Fibroblast of skin of scalp (primary cell): ENCODE measurements at regions not wholly inside any gene's neighbourhood (a gene's known extent, or its start where the extent isn't known, plus 50 kb on each side); places are given as distances from the start of the nearest gene placed in this dataset.
A peak's percentile ranks its signal among the peaks of the same experiment; 100 is the strongest.

ENCODE experiments used
- DNase-seq: peaks from one replicate; pipeline ENCODE4 v3.0.0-alpha.2; 2013

DNA sequence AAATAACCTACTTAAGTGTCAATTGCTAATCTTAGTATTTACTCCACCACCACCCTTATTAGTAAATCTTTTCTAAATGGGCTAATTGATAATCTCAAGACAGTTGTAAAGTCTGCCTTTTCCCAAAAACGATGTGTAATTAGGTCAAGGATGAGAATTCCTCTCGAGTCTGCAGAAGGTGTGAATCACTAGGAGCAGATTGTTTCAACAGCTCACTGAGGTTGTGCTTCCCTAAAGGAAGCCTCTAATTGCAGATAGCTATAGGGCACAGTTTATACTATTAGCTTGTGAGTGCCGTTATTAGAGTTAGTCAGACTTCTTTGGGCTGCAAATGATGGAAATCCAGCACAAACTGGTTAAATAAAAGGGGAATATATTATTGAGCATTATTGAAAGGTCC lies 84.9 kb downstream of the C11orf91 start:
- no peak for DNase-seq

GRCh38 chr11:33613404-33613803 lies 87.2 kb downstream of the C11orf91 start:
- no peak for DNase-seq

GRCh38 chr11:33610903-33611302 lies 89.7 kb downstream of the C11orf91 start:
- no peak for DNase-seq

GRCh38 chr11:33608386-33608785 lies 92.2 kb downstream of the C11orf91 start:
- no peak for DNase-seq

DNA sequence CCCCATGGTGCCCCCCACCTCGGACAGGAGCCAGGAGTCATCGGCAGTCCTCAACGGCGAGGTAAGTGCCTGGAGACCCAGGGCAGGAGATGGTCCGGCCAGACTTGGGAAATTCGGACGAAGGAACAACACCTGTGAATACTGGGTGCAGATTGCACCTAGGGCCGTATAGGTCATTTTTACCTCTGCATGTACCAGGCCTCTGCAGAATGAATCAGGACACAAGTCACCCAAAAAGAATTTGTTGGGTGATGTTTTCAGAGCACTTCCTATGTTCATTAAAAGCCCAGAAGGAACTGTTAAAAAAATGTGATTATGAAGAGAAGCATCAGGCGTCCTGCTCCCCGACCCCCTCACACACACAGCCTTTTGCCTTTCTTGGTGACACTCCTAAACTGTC lies 93.9 kb downstream of the C11orf91 start:
- no peak for DNase-seq

DNA sequence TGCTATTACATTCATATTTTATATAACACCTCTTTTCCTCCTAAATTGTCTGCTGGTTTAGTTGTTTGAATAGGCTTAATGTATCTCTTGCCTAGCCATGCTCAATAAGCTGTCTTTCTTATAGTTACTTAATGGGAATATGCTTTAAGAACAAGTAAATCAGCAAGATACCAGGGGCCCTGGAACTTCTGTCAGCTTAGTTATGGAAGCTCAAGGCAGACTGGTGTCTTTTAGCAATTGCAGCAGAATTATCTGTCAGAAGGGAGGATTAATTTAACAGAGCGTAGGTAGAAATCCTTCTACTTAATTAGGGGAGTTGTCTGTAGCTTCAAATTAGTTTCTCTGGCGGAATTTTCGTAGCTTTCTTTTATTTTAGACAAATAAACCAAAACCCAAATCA lies 94.9 kb downstream of the C11orf91 start:
- no peak for DNase-seq

GRCh38 chr11:33598426-33599069 lies 102.1 kb downstream of the C11orf91 start:
- DNase-seq, result no peak

- no peak for DNase-seq
Measured at GRCh38 chr11:33594188-33594587, 106.4 kb downstream of the C11orf91 start.

GRCh38 chr11:33590441-33590840 lies 110.2 kb downstream of the C11orf91 start:
- DNase-seq, result no peak

GRCh38 chr11:33588056-33588455 lies 112.6 kb downstream of the C11orf91 start:
- DNase-seq, result no peak

- no peak for DNase-seq
Measured at GRCh38 chr11:33585586-33586209, 114.9 kb downstream of the C11orf91 start.

GRCh38 chr11:33582636-33583325 lies 117.8 kb downstream of the C11orf91 start:
- DNase-seq, result no peak

DNA sequence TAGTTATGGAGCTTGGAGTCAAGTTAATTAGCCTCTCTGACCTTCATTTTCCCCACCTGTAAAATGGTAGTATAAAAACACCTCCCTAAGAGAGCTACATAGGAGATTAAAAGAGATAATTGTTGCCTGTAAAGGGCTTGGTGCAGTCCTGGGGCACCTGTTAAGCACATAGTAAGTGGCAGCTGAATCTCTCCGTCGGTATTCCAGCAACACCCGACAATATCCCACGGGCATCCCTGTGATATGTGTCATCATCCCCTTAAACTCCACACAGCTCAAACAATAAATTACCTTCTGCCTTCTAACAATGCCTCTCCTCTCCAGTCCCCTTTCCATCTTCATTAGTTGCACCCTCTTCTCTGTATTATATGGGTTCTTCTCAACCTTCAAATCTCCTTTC lies 121.5 kb downstream of the C11orf91 start:
- no peak for DNase-seq

- no peak for DNase-seq
Measured at GRCh38 chr11:33577204-33577603, 123.4 kb downstream of the C11orf91 start.

DNA sequence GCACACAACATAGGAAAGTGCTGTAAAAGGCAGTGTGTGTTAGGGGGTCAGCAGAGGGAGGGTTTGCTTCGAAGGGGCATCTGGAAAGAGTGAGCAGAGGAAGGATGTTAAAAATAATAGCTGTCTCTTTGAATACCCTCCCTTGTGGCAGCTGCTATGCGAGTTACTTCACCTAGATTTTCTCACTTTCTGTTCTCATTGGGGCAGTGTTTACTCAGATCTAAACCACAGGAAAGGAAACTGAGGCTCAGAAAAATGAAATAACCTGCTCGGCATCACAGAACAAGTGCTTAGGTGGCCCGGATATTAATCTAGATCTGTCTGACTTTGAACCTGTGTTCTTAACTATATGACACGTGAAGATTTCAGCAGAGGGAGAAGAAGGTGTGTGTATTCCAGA lies 125.3 kb downstream of the C11orf91 start:
- no peak for DNase-seq

- DNase-seq, result peak; percentile 26
Measured at GRCh38 chr11:33574331-33574730, 126.3 kb downstream of the C11orf91 start.

- no peak for DNase-seq
Measured at GRCh38 chr11:33569333-33569732, 131.3 kb downstream of the C11orf91 start.

- no peak for DNase-seq
Measured at GRCh38 chr11:33567004-33567403, 133.6 kb downstream of the C11orf91 start.

GRCh38 chr11:33564856-33565453 lies 135.7 kb downstream of the C11orf91 start:
- no peak for DNase-seq

DNA sequence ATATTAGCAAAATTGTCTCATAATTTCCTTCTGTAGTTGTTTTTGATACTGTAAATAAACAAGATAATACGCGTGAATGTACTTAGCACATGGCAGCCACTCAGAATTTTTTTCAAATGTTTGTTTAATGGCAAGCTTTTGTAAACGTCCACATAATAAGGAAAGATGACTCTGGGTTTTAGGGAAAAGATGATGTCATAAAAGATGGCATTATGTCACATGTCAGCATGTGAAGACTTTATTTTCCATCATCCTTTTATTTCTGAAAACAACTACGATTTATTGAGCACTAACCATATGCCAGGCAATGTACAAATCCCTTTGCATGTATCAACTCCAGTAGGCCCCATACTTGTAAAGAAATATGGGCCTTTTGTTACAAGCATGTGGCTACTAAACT lies 139.9 kb downstream of the C11orf91 start:
- no peak for DNase-seq

- no peak for DNase-seq
Measured at GRCh38 chr11:33559567-33559966, 141.1 kb downstream of the C11orf91 start.

DNA sequence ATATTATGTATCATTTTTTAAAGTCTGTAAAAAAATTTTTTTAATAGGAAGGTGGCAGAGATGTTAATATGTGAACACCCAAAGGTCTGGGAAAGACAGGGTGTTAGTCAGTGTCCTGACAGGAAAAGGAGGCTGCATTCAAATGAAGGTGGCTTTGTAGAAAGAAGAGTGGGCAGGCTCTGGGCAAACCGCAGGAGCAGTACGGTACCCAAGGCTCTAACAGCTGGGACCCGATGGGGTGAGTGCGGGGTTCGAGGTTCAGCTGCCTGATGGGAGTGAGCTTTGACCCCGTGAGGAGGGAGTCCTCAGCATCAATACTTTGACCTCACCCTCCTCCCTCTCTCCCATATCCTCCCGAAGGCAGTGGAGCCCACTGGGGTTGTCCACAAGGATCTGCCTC lies 142.5 kb downstream of the C11orf91 start:
- no peak for DNase-seq

- peak; percentile 91 for DNase-seq
Measured at GRCh38 chr11:33557201-33557600, 143.4 kb downstream of the C11orf91 start.

- DNase-seq, result no peak
Measured at GRCh38 chr11:33554219-33554618, 146.4 kb downstream of the C11orf91 start.
